PC-9 (cell line): ENCODE measurements at regions not wholly inside any gene's neighbourhood (a gene's known extent, or its start where the extent isn't known, plus 50 kb on each side); places are given as distances from the start of the nearest gene placed in this dataset.

Experiments
- CTCF ChIP-seq: fragments of 200-600 bp; sonication (generic); conservative IDR thresholded peaks from 2 replicates; pipeline ENCODE4 v1.6.1; 2017; ENCODE audit warnings: mixed run types, antibody characterized with exemption, mild to moderate bottlenecking, moderate library complexity
- EZH2 ChIP-seq: fragments of 200-600 bp; sonication (generic); IDR thresholded peaks from 2 replicates; pipeline ENCODE4 v1.8.0; 2017; ENCODE audit warnings: antibody characterized with exemption, low read depth

DNA sequence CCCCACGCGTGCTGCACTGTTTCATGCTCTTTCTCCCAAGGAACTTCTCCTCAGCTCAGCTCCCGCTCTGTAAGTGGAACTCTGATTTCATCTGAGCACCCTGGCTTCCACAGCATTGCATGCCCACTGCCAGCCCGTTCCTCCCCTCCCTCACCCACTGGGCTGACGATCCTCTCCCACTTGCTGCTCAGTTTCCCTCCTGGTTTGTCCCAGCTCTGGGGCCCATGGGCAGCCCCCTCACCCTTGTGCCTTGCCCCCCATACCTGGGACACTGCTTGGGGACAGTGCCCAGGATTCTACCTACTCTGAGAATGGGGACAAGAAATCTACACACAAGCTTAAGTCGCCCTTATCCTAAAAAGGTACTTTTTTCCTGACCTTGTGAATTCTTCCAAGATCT lies 115.9 kb upstream of the C1QTNF9B start:
- no peak for TF ChIP-seq CTCF
- TF ChIP-seq EZH2 = no peak
